GM12891 (cell line): ENCODE measurements at regions not wholly inside any gene's neighbourhood (a gene's known extent, or its start where the extent isn't known, plus 50 kb on each side); places are given as distances from the start of the nearest gene placed in this dataset.

ENCODE experiments used
- DNase-seq: peaks from one replicate; pipeline ENCODE4 v3.0.0; 2011; ENCODE audit warnings: low spot score; ENCODE audit not compliant: insufficient read length
- FAIRE-seq: peaks from 2 replicates; lab custom pipeline; 2011; peaks lifted over from hg19 to GRCh38; lab: Jason Lieb, UNC
- PAX5 ChIP-seq: IDR thresholded peaks from 2 replicates; pipeline ENCODE4 v1.6.1; 2011; ENCODE audit warnings: low read length, moderate library complexity, mild to moderate bottlenecking; ENCODE audit not compliant: insufficient read depth, severe bottlenecking
- POLR2A ChIP-seq: IDR thresholded peaks from 2 replicates; pipeline ENCODE4 v1.6.1; 2011; ENCODE audit warnings: low read depth, low read length, control low read depth
- POLR2AphosphoS5 ChIP-seq: IDR thresholded peaks from 2 replicates; pipeline ENCODE4 v1.6.1; 2011; ENCODE audit warnings: low read depth, low read length, control low read depth
- POU2F2 ChIP-seq: IDR thresholded peaks from 2 replicates; pipeline ENCODE4 v1.6.1; 2011; ENCODE audit warnings: low read depth, mild to moderate bottlenecking, control low read depth, low read length, moderate library complexity
- SPI1 ChIP-seq: IDR thresholded peaks from 2 replicates; pipeline ENCODE4 v1.6.1; 2011; ENCODE audit warnings: low read depth, low read length, control low read depth
- TAF1 ChIP-seq: IDR thresholded peaks from 2 replicates; pipeline ENCODE4 v1.6.1; 2011; ENCODE audit warnings: low read depth, low read length, control low read depth

GRCh38 chr5:61647672-61648071 is 315.6 kb downstream of the ZSWIM6 start:
- FAIRE-seq (no peak), DNase-seq (no peak)
- TF ChIP-seq TAF1 (no peak), POLR2AphosphoS5 (no peak), SPI1 (no peak), POU2F2 (no peak), PAX5 (no peak), POLR2A (no peak)

DNA sequence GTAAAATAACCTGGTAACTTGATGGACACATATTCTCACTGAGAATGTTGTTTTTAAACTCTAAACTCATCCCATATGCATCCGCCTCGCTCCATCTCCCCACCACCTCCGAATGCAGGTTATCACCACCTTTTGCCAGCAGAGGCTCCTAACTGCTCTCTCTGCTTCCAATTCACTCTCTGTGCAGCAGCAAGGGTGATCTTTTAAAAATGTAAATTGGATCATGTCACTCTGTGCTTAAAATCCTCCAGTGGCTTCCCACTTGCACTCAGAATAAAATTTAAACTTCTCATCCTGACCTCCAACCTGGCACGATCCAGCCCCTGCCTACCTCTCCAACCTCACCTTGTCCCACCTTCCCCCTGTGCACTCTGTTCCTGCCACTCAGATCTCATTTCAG is 317.2 kb downstream of the ZSWIM6 start:
- FAIRE-seq (no peak), DNase-seq (no peak)
- TF ChIP-seq SPI1 = no peak
- no peak for TF ChIP-seq POLR2A
- no peak for TF ChIP-seq TAF1
- no peak for TF ChIP-seq POLR2AphosphoS5
- no peak for TF ChIP-seq POU2F2
- TF ChIP-seq PAX5 = no peak

- DNase-seq (no peak), FAIRE-seq (no peak)
- no peak for TF ChIP-seq POLR2A
- TF ChIP-seq PAX5 = no peak
- no peak for TF ChIP-seq POU2F2
- TF ChIP-seq SPI1 = no peak
- TF ChIP-seq POLR2AphosphoS5 = no peak
- TF ChIP-seq TAF1 = no peak
Observed at GRCh38 chr5:61649971-61650370, 317.9 kb downstream of the ZSWIM6 start.

DNA sequence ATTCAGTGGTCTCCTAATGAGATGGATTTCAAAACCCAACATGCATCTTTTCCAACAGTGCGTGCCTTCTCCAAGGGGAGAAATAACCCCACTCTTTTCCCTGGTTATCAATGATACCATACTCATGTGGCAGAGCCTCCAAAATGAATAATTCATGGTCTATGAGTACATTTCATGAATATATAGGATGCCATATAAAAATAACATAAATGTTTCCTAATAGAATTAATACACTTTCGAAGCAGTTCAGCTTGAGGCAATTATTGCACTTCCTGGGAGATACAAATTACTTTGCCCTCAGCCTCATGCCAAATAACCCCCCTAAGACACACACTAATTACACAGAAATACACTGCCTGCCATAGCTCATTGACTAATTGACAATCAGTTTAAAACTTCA is 318.6 kb downstream of the ZSWIM6 start:
- TF ChIP-seq SPI1 (no peak), TAF1 (no peak)
- FAIRE-seq = no peak

GRCh38 chr5:61651195-61651594 is 319.1 kb downstream of the ZSWIM6 start:
- no peak for FAIRE-seq
- DNase-seq = no peak
- no peak for TF ChIP-seq POLR2A
- no peak for TF ChIP-seq POU2F2
- TF ChIP-seq PAX5 = no peak
- TF ChIP-seq SPI1 = no peak
- no peak for TF ChIP-seq TAF1
- TF ChIP-seq POLR2AphosphoS5 = no peak

More for the DNA sequence above, 318.6 kb downstream of the ZSWIM6 start:
- no peak for DNase-seq

GRCh38 chr5:61652916-61653315 is 320.9 kb downstream of the ZSWIM6 start:
- TF ChIP-seq POLR2AphosphoS5 = no peak
- TF ChIP-seq PAX5 = no peak
- TF ChIP-seq POU2F2 = no peak
- no peak for TF ChIP-seq POLR2A
- TF ChIP-seq TAF1 = no peak
- TF ChIP-seq SPI1 = no peak
- FAIRE-seq (no peak), DNase-seq (no peak)

- DNase-seq = no peak
- TF ChIP-seq POLR2A = no peak
- TF ChIP-seq POU2F2 = no peak
- TF ChIP-seq TAF1 = no peak
- no peak for TF ChIP-seq PAX5
- TF ChIP-seq POLR2AphosphoS5 = no peak
- TF ChIP-seq SPI1 = no peak
- no peak for FAIRE-seq
Observed at GRCh38 chr5:61653807-61654580, 321.9 kb downstream of the ZSWIM6 start.

DNA sequence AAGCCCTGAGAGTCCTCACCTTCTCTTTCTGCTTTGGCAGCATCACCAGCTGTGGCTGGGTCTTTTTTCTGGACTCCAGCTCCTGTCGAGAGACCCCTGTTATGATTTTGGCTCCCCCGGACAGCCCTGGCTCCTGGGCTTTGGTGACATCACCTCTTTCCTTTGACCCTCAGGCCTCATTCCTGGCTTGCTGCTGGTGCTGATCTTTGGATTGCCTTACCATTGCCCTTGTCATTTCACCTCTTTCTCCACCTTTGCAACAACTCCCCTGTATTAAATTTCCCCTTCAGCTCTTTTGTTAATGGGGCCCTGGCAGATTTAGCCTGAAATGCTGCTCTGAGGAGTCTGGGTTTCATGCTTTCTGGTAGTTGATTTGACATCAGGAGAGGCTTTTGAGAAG is 322.8 kb downstream of the ZSWIM6 start:
- DNase-seq (no peak), FAIRE-seq (no peak)
- TF ChIP-seq PAX5 = no peak
- TF ChIP-seq SPI1 = no peak
- TF ChIP-seq POU2F2 = no peak
- TF ChIP-seq TAF1 = no peak
- TF ChIP-seq POLR2AphosphoS5 = no peak
- no peak for TF ChIP-seq POLR2A

DNA sequence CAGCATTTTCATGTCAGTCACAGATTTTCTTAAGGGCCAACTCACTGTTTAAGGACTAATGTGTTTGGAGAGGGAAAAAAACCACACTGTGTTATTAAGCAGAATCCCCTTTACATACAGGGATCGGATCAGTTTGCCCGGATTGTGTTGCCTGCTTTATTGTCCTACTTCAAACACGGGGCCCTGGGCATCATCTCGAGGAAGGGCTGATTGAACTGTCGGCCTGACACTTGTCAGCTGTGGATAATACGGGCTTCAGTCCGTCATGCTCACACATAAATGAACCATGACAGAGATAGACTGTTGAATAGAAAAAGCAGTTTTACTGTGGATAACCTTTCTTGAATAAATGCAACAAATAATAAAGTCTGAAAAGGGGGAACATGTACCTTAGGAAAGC is 325.0 kb downstream of the ZSWIM6 start:
- no peak for DNase-seq
- FAIRE-seq = no peak
- TF ChIP-seq POLR2AphosphoS5 (no peak), POU2F2 (no peak), PAX5 (no peak), TAF1 (no peak), POLR2A (no peak), SPI1 (no peak)

GRCh38 chr5:61657686-61658085 is 325.6 kb downstream of the ZSWIM6 start:
- TF ChIP-seq POLR2AphosphoS5 (no peak), TAF1 (no peak), PAX5 (no peak), POU2F2 (no peak), SPI1 (no peak), POLR2A (no peak)
- FAIRE-seq = no peak
- no peak for DNase-seq
